ENCODE measurements at regions not wholly inside any gene's neighbourhood (a gene's known extent, or its start where the extent isn't known, plus 50 kb on each side); places are given as distances from the start of the nearest gene placed in this dataset.

- no peak overlapping the region for H3K9ac ChIP-seq (ENCODE audit: low read length)
- peaks cover 4% of the 10 kb centered on the region for H3K4me1 ChIP-seq (ENCODE audit: control insufficient read depth, insufficient read depth, low read length)
- H3K4me3 ChIP-seq (ENCODE audit: low read length), result no peak overlapping the region
- no peak for DNase-seq (ENCODE audit: low read depth)
- H3K36me3 ChIP-seq (ENCODE audit: control insufficient read depth, insufficient read depth, low read length, severe bottlenecking), result peaks cover 54% of the 10 kb centered on the region
- no peaks in the 10 kb centered on the region for H3K27me3 ChIP-seq (replicated peaks; ENCODE audit: control insufficient read depth, insufficient read depth, low read length)
- peaks cover 7% of the 10 kb centered on the region for H3K9me3 ChIP-seq (ENCODE audit: control insufficient read depth, low read length)
Observed at GRCh38 chr14:101061411-101062064, 158.0 kb upstream of the RTL1 start.

- no peak overlapping the region for H3K9ac ChIP-seq (ENCODE audit: low read length)
- peaks cover 54% of the 10 kb centered on the region for H3K36me3 ChIP-seq (ENCODE audit: control insufficient read depth, insufficient read depth, low read length, severe bottlenecking)
- H3K4me1 ChIP-seq (ENCODE audit: control insufficient read depth, insufficient read depth, low read length), result peaks cover 4% of the 10 kb centered on the region
- no peaks in the 10 kb centered on the region for H3K27me3 ChIP-seq (replicated peaks; ENCODE audit: control insufficient read depth, insufficient read depth, low read length)
- H3K4me3 ChIP-seq (ENCODE audit: low read length), result no peak overlapping the region
- peaks cover 7% of the 10 kb centered on the region for H3K9me3 ChIP-seq (ENCODE audit: control insufficient read depth, low read length)
- no peak for DNase-seq (ENCODE audit: low read depth)
Observed at GRCh38 chr14:101062065-101062450, 158.5 kb upstream of the RTL1 start.

GRCh38 chr14:101062601-101063000 is 159.1 kb upstream of the RTL1 start:
- peak; percentile 22 for DNase-seq (ENCODE audit: low read depth)
- H3K36me3 ChIP-seq (ENCODE audit: control insufficient read depth, insufficient read depth, low read length, severe bottlenecking), result peaks cover 50% of the 10 kb centered on the region
- H3K4me3 ChIP-seq (ENCODE audit: low read length), result no peak overlapping the region
- peaks cover 3% of the 10 kb centered on the region for H3K9me3 ChIP-seq (ENCODE audit: control insufficient read depth, low read length)
- no peak overlapping the region for H3K9ac ChIP-seq (ENCODE audit: low read length)
- peaks cover 4% of the 10 kb centered on the region for H3K4me1 ChIP-seq (ENCODE audit: control insufficient read depth, insufficient read depth, low read length)
- H3K27me3 ChIP-seq (replicated peaks; ENCODE audit: control insufficient read depth, insufficient read depth, low read length), result no peaks in the 10 kb centered on the region

GRCh38 chr14:101063121-101063520 is 159.6 kb upstream of the RTL1 start:
- Histone ChIP-seq H3K9me3 (ENCODE audit: control insufficient read depth, low read length) (no peaks in the 10 kb centered on the region), H3K36me3 (ENCODE audit: control insufficient read depth, insufficient read depth, low read length, severe bottlenecking) (peaks cover 49% of the 10 kb centered on the region), H3K27me3 (replicated peaks; ENCODE audit: control insufficient read depth, insufficient read depth, low read length) (no peaks in the 10 kb centered on the region), H3K4me1 (ENCODE audit: control insufficient read depth, insufficient read depth, low read length) (peaks cover 4% of the 10 kb centered on the region), H3K4me3 (ENCODE audit: low read length) (no peak overlapping the region), H3K9ac (ENCODE audit: low read length) (no peak overlapping the region)
- no peak for DNase-seq (ENCODE audit: low read depth)

GRCh38 chr14:101064121-101064661 is 160.7 kb upstream of the RTL1 start:
- no peak for DNase-seq (ENCODE audit: low read depth)
- no peak overlapping the region for H3K4me3 ChIP-seq (ENCODE audit: low read length)
- H3K4me1 ChIP-seq (ENCODE audit: control insufficient read depth, insufficient read depth, low read length), result peaks cover 1% of the 10 kb centered on the region
- no peaks in the 10 kb centered on the region for H3K9me3 ChIP-seq (ENCODE audit: control insufficient read depth, low read length)
- H3K9ac ChIP-seq (ENCODE audit: low read length), result no peak overlapping the region
- H3K27me3 ChIP-seq (replicated peaks; ENCODE audit: control insufficient read depth, insufficient read depth, low read length), result no peaks in the 10 kb centered on the region
- H3K36me3 ChIP-seq (ENCODE audit: control insufficient read depth, insufficient read depth, low read length, severe bottlenecking), result peaks cover 47% of the 10 kb centered on the region

- DNase-seq (ENCODE audit: low read depth), result no peak
- peaks cover 42% of the 10 kb centered on the region for H3K36me3 ChIP-seq (ENCODE audit: control insufficient read depth, insufficient read depth, low read length, severe bottlenecking)
- H3K9ac ChIP-seq (ENCODE audit: low read length), result no peak overlapping the region
- H3K4me3 ChIP-seq (ENCODE audit: low read length), result no peak overlapping the region
- no peaks in the 10 kb centered on the region for H3K27me3 ChIP-seq (replicated peaks; ENCODE audit: control insufficient read depth, insufficient read depth, low read length)
- H3K9me3 ChIP-seq (ENCODE audit: control insufficient read depth, low read length), result no peaks in the 10 kb centered on the region
- H3K4me1 ChIP-seq (ENCODE audit: control insufficient read depth, insufficient read depth, low read length), result no peaks in the 10 kb centered on the region
Observed at GRCh38 chr14:101064718-101065117, 161.2 kb upstream of the RTL1 start.

GRCh38 chr14:101065246-101065645 is 161.7 kb upstream of the RTL1 start:
- H3K4me3 ChIP-seq (ENCODE audit: low read length), result no peak overlapping the region
- peaks cover 44% of the 10 kb centered on the region for H3K36me3 ChIP-seq (ENCODE audit: control insufficient read depth, insufficient read depth, low read length, severe bottlenecking)
- H3K4me1 ChIP-seq (ENCODE audit: control insufficient read depth, insufficient read depth, low read length), result no peaks in the 10 kb centered on the region
- no peak overlapping the region for H3K9ac ChIP-seq (ENCODE audit: low read length)
- no peak for DNase-seq (ENCODE audit: low read depth)
- no peaks in the 10 kb centered on the region for H3K27me3 ChIP-seq (replicated peaks; ENCODE audit: control insufficient read depth, insufficient read depth, low read length)
- H3K9me3 ChIP-seq (ENCODE audit: control insufficient read depth, low read length), result no peaks in the 10 kb centered on the region

GRCh38 chr14:101065696-101066694 is 162.5 kb upstream of the RTL1 start:
- peaks cover 40% of the 10 kb centered on the region for H3K36me3 ChIP-seq (ENCODE audit: control insufficient read depth, insufficient read depth, low read length, severe bottlenecking)
- H3K27me3 ChIP-seq (replicated peaks; ENCODE audit: control insufficient read depth, insufficient read depth, low read length), result no peaks in the 10 kb centered on the region
- H3K9me3 ChIP-seq (ENCODE audit: control insufficient read depth, low read length), result no peaks in the 10 kb centered on the region
- no peak overlapping the region for H3K9ac ChIP-seq (ENCODE audit: low read length)
- H3K4me3 ChIP-seq (ENCODE audit: low read length), result no peak overlapping the region
- no peak for DNase-seq (ENCODE audit: low read depth)
- H3K4me1 ChIP-seq (ENCODE audit: control insufficient read depth, insufficient read depth, low read length), result no peaks in the 10 kb centered on the region

GRCh38 chr14:101066826-101067510 is 163.4 kb upstream of the RTL1 start:
- H3K9ac ChIP-seq (ENCODE audit: low read length), result no peak overlapping the region
- peaks cover 34% of the 10 kb centered on the region for H3K36me3 ChIP-seq (ENCODE audit: control insufficient read depth, insufficient read depth, low read length, severe bottlenecking)
- H3K4me1 ChIP-seq (ENCODE audit: control insufficient read depth, insufficient read depth, low read length), result no peaks in the 10 kb centered on the region
- DNase-seq (ENCODE audit: low read depth), result no peak
- no peaks in the 10 kb centered on the region for H3K9me3 ChIP-seq (ENCODE audit: control insufficient read depth, low read length)
- no peak overlapping the region for H3K4me3 ChIP-seq (ENCODE audit: low read length)
- no peaks in the 10 kb centered on the region for H3K27me3 ChIP-seq (replicated peaks; ENCODE audit: control insufficient read depth, insufficient read depth, low read length)

- H3K4me3 ChIP-seq (ENCODE audit: low read length), result no peak overlapping the region
- H3K36me3 ChIP-seq (ENCODE audit: control insufficient read depth, insufficient read depth, low read length, severe bottlenecking), result peaks cover 25% of the 10 kb centered on the region
- no peaks in the 10 kb centered on the region for H3K27me3 ChIP-seq (replicated peaks; ENCODE audit: control insufficient read depth, insufficient read depth, low read length)
- no peaks in the 10 kb centered on the region for H3K9me3 ChIP-seq (ENCODE audit: control insufficient read depth, low read length)
- no peak for DNase-seq (ENCODE audit: low read depth)
- no peak overlapping the region for H3K9ac ChIP-seq (ENCODE audit: low read length)
- peaks cover 4% of the 10 kb centered on the region for H3K4me1 ChIP-seq (ENCODE audit: control insufficient read depth, insufficient read depth, low read length)
Observed at GRCh38 chr14:101068313-101069227, 165.0 kb upstream of the RTL1 start.

All from adipocyte (in vitro differentiated cells).